NCI-H1930 (cell line): ENCODE measurements at regions not wholly inside any gene's neighbourhood (a gene's known extent, or its start where the extent isn't known, plus 50 kb on each side); places are given as distances from the start of the nearest gene placed in this dataset.
"Not testable (repeated sequence)": the region's sequence is repeated elsewhere in the genome, so short reads cannot be mapped to it uniquely, and the experiment has no call there.

ENCODE experiments used
- DNase-seq, 2 experiments: peaks; one replicate each; lab custom pipeline; 2025; lab: John Stamatoyannopoulos, UW

GRCh38 chr6:170096803-170097504, 193.9 kb downstream of the DLL1 start:
- no peak for DNase-seq

- no peak for DNase-seq
These were observed 194.6 kb downstream of the DLL1 start for GRCh38 chr6:170096191-170096802.

GRCh38 chr6:170095273-170095981, 195.5 kb downstream of the DLL1 start:
- no peak for DNase-seq

- no peak for DNase-seq
These were observed 196.1 kb downstream of the DLL1 start for GRCh38 chr6:170094686-170095272.

- DNase-seq: no peak
These were observed 197.0 kb downstream of the DLL1 start for GRCh38 chr6:170093658-170094596.

GRCh38 chr6:170093276-170093657, 197.6 kb downstream of the DLL1 start:
- DNase-seq: no peak

GRCh38 chr6:170092826-170093225, 198.1 kb downstream of the DLL1 start:
- DNase-seq: no peak

GRCh38 chr6:170091639-170092579, 199.0 kb downstream of the DLL1 start:
- no peak for DNase-seq

- DNase-seq: no peak
These were observed 199.8 kb downstream of the DLL1 start for GRCh38 chr6:170091000-170091638.

- DNase-seq: no peak
These were observed 200.3 kb downstream of the DLL1 start for GRCh38 chr6:170090561-170090960.

- no peak for DNase-seq
These were observed 200.9 kb downstream of the DLL1 start for GRCh38 chr6:170089963-170090362.

- DNase-seq: no peak
These were observed 202.3 kb downstream of the DLL1 start for GRCh38 chr6:170088582-170088955.

- DNase-seq: no peak
These were observed 202.8 kb downstream of the DLL1 start for GRCh38 chr6:170087941-170088581.

- not testable (repeated sequence) for DNase-seq
These were observed 203.5 kb downstream of the DLL1 start for GRCh38 chr6:170087421-170087780.

- no peak for DNase-seq
These were observed 204.0 kb downstream of the DLL1 start for GRCh38 chr6:170086639-170087420.

GRCh38 chr6:170085475-170086401, 205.1 kb downstream of the DLL1 start:
- no peak for DNase-seq

GRCh38 chr6:170084166-170084730, 206.6 kb downstream of the DLL1 start:
- no peak for DNase-seq
